NCI-H345 treated with DMSO at 0.1 percent for 48 hours (cell line): ENCODE measurements at regions not wholly inside any gene's neighbourhood (a gene's known extent, or its start where the extent isn't known, plus 50 kb on each side); places are given as distances from the start of the nearest gene placed in this dataset.
"Not testable (repeated sequence)": the region's sequence is repeated elsewhere in the genome, so short reads cannot be mapped to it uniquely, and the experiment has no call there.

Experiments used
- DNase-seq: peaks from one replicate; lab custom pipeline; 2025; ENCODE audit not compliant: unreplicated experiment; lab: John Stamatoyannopoulos, UW

GRCh38 chr1:194968916-194969315 lies 1639.3 kb downstream of the KCNT2 start:
- no peak for DNase-seq

GRCh38 chr1:194959795-194960194 lies 1648.4 kb downstream of the KCNT2 start:
- no peak for DNase-seq

- no peak for DNase-seq
Observed at GRCh38 chr1:194952171-194952570, 1656.1 kb downstream of the KCNT2 start.

- no peak for DNase-seq
Observed at GRCh38 chr1:194950584-194950983, 1657.7 kb downstream of the KCNT2 start.

- DNase-seq, result no peak
Observed at GRCh38 chr1:194940336-194941030, 1667.8 kb downstream of the KCNT2 start.

- DNase-seq, result no peak
Observed at GRCh38 chr1:194935864-194936263, 1672.4 kb downstream of the KCNT2 start.

- no peak for DNase-seq
Observed at GRCh38 chr1:194931166-194931565, 1677.1 kb downstream of the KCNT2 start.

- DNase-seq, result no peak
Observed at GRCh38 chr1:194930132-194930531, 1678.1 kb downstream of the KCNT2 start.

GRCh38 chr1:194929357-194929756 lies 1678.9 kb downstream of the KCNT2 start:
- no peak for DNase-seq

GRCh38 chr1:194919146-194919545 lies 1689.1 kb downstream of the KCNT2 start:
- DNase-seq, result no peak

- no peak for DNase-seq
Observed at GRCh38 chr1:194917769-194918168, 1690.5 kb downstream of the KCNT2 start.

- no peak for DNase-seq
Observed at GRCh38 chr1:194908643-194909042, 1699.6 kb downstream of the KCNT2 start.

GRCh38 chr1:194903524-194903923 lies 1704.7 kb downstream of the KCNT2 start:
- no peak for DNase-seq

- DNase-seq, result no peak
Observed at GRCh38 chr1:194889310-194889709, 1702.9 kb upstream of the B3GALT2 start.

GRCh38 chr1:194870860-194871259 lies 1684.4 kb upstream of the B3GALT2 start:
- no peak for DNase-seq

- DNase-seq, result no peak
Observed at GRCh38 chr1:194866153-194866552, 1679.7 kb upstream of the B3GALT2 start.

- peak; percentile 53 for DNase-seq
Observed at GRCh38 chr1:194865383-194865782, 1679.0 kb upstream of the B3GALT2 start.

- DNase-seq, result no peak
Observed at GRCh38 chr1:194862129-194862528, 1675.7 kb upstream of the B3GALT2 start.

GRCh38 chr1:194860248-194861201 lies 1674.1 kb upstream of the B3GALT2 start:
- no peak for DNase-seq

GRCh38 chr1:194859481-194860154 lies 1673.2 kb upstream of the B3GALT2 start:
- not testable (repeated sequence) for DNase-seq

GRCh38 chr1:194858811-194859480 lies 1672.5 kb upstream of the B3GALT2 start:
- DNase-seq, result not testable (repeated sequence)
